D721Med (cell line): ENCODE measurements at regions not wholly inside any gene's neighbourhood (a gene's known extent, or its start where the extent isn't known, plus 50 kb on each side); places are given as distances from the start of the nearest gene placed in this dataset.

Experiments used
- DNase-seq: peaks from one replicate; pipeline ENCODE4 v3.0.0; 2011; ENCODE audit warnings: low spot score; ENCODE audit not compliant: insufficient read length
- FAIRE-seq: peaks from 2 replicates; lab custom pipeline; 2011; peaks lifted over from hg19 to GRCh38; lab: Jason Lieb, UNC
- TF ChIP-seq, protein P1 (sequence below): IDR thresholded peaks from 2 replicates; pipeline ENCODE4 v1.5.1; 2012; ENCODE audit warnings: mild to moderate bottlenecking, control low read depth; ENCODE audit not compliant: insufficient read depth; ENCODE audit errors: missing control alignments

DNA sequence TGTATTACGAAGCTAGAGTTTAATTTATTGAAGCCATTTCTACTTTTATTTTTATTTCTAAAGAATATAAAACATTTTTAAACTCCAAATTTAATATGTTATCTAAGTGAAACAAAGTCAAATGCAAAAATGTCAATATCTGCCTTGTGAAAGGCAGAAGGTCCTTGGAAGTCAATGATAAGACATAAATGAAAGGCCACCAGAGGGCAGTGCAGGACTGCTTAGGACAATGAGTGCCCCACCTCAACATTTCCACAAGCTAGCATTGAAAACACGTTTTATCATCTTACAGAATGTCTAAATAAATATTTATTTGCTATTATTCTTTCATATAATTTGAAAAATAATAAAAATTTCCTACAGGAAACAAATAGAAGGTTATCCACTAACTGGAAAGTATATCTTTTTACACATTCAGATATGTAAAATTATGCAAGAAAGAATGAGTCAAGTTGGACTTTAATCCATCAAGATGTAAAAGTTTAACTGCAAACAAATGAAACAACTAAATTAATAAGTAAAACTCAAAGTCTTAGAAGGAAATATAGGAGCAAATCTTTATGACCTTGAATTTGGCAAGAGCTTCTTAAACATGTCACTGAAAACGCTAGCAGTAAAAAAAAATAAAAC lies 140.1 kb upstream of the FMN2 start:
- TF ChIP-seq, protein P1, sequence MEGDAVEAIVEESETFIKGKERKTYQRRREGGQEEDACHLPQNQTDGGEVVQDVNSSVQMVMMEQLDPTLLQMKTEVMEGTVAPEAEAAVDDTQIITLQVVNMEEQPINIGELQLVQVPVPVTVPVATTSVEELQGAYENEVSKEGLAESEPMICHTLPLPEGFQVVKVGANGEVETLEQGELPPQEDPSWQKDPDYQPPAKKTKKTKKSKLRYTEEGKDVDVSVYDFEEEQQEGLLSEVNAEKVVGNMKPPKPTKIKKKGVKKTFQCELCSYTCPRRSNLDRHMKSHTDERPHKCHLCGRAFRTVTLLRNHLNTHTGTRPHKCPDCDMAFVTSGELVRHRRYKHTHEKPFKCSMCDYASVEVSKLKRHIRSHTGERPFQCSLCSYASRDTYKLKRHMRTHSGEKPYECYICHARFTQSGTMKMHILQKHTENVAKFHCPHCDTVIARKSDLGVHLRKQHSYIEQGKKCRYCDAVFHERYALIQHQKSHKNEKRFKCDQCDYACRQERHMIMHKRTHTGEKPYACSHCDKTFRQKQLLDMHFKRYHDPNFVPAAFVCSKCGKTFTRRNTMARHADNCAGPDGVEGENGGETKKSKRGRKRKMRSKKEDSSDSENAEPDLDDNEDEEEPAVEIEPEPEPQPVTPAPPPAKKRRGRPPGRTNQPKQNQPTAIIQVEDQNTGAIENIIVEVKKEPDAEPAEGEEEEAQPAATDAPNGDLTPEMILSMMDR = peak; percentile 96
- DNase-seq (peak; percentile 72), FAIRE-seq (peak; percentile 97)

DNA sequence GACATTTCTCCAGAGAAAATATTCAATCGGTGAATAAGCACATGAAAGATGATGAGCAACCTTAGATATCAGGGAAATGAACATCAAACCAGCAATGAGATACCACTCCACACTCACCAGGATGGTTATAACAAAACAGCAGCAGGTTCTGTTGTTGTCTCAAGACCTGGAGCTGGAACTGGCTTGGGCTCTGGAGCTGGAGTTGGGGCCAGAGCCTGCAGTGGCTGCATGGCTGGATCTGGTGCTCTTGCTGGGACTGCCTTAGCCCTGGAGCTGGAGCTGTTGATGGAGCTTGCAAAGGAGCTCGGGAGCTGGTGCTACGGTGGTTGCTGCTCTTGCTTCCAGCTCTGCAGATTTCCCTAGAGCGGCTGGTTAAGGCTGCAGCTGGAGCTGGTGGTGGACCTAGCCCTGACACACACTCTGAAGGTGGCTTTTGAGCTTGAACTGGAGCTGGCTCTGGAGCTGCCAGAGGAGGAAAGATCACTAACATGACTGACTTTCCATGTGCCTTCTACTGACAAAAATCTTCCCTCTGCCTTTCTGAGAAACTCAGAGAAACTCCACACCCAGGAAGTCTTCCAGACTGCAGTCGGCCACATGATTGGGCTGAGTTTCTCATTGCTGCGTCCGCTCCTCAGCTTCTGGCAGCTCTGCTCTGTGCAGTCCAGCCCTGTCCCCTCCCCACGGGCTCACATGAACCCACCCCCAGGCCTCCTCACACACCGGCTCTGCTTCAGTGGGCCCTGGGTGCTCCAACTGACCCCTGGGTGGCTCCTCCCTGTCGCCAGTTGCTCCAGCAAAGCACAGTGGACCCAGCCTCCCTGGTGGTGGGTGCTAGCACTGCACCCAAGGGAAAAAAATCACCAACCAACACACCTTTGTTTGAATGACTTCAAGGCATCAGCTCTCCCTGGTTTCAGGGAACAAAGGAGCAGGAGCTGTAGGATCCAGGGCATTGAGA lies 139.1 kb upstream of the FMN2 start:
- no peak for FAIRE-seq
- TF ChIP-seq, protein P1 = peak; percentile 5
- no peak for DNase-seq

DNA sequence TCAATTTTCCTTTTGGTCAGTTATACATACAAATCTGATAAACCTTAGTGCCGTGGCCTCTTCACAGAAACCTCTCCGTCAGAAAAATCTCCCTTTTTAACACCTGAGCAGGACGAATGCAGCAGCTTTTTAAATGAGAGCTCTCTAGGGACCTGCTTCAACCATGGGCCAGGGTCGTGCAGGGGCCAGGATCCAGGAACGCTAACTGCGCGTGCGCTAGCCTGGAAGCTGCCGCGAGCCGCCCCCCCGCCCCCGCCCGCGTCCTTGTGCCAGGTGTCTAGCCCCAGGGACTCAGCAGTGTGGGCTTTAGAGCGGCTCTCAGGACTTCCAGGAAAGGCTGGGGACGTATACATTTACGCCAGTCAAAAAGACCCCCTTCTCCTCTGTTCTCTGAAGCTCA lies 136.8 kb upstream of the FMN2 start:
- DNase-seq (no peak), FAIRE-seq (no peak)
- TF ChIP-seq, protein P1 = no peak

DNA sequence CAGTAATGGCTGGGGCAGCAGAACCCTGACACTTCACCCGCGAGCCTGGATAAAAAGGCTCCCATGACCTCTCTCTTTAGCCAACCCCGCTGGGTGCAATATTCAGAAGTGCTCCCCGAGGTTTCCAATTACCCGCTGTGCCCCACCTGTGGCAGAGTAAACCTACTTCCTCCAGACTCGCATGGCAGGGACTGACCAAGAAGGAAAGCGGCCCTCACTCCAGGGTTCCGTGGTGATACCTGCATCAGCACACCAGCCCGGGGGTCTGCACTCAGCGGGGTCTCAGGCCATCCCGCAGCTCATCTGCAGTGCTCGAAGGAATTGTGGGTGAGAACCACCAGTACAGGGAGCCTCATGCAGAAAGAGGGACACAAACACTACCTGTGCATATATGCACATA lies 136.3 kb upstream of the FMN2 start:
- FAIRE-seq (no peak), DNase-seq (no peak)
- TF ChIP-seq, protein P1 = no peak

DNA sequence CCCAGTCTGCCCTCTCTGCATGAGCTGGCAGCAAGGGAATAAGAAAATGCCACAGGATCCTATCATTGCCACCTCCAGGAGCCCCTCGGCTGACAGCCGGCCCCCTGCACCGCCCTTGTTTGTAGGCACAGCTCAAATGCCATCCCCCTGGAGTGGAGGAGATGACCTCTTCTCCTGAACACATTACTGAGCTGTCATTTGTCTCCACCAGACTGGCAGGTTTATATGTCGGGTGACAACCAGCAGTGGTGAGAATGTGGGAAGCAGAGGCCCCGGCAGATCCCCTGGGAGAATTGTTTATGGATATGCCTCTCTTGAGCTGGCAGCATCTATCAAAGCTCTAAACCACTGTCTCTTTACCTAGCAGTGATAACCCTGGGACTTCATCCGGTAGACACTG lies 135.4 kb upstream of the FMN2 start:
- TF ChIP-seq, protein P1 = no peak
- DNase-seq (no peak), FAIRE-seq (no peak)

DNA sequence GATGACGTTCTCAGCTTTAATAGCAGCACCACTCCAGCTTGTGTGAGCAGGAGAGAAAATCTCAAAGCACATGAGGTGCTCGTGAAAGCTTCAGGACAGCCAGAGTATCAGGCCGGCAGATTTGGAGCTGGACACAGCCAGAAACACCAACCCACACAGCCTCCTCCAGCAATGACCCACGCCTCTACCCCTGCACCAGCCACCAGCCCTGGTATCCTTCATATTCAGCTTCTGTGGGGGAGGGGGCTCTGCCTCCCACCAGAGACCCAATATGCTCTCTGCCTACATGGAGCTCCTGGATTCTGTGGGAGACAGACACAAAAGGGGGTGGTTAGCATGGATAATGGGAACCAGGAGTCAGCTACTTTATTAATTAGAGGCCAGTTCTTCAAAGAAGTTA lies 133.6 kb upstream of the FMN2 start:
- DNase-seq (no peak), FAIRE-seq (no peak)
- TF ChIP-seq, protein P1 = no peak

DNA sequence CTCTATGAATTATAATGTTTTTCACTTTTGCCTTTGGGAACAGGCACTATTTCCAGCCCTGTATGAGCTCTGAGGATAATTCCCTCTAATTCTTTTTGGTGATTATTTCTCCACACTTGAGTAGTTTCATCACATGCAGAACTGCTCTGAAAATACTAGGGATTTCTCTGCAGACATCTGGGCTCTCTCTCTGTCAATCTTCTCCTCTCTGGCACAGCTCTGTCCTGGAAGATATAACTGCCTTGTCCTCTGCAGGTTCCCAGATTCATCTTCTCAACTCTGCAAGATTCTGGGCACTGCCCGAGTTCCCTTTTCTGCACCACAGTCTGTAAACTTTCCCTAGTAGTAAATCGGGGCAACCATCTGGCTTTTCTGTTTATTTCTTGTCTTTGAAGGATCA lies 131.3 kb upstream of the FMN2 start:
- FAIRE-seq (peak; percentile 99), DNase-seq (no peak)
- TF ChIP-seq, protein P1 = no peak
